ENCODE measurements at regions not wholly inside any gene's neighbourhood (a gene's known extent, or its start where the extent isn't known, plus 50 kb on each side); places are given as distances from the start of the nearest gene placed in this dataset.

DNA sequence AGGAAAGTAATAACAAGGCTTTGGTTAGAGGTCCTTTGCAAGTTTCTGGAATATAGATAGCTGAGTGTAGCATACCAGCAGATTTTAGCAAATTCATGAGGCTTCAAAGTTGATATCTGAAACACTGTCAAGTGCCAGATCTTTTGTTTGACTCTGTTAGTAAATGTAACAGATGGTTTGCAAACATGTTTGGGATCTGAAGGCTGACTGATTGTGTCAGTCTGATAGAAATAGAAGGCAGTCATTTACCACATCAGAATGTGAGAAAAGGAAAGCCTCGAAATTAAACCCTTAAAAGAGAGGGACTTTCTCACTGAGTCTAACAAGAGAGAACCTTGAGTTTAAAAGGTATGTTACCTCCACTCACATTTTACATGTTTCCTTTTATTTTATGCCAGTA lies 371.5 kb downstream of the KIF2B start:
- TF ChIP-seq, protein P1, sequence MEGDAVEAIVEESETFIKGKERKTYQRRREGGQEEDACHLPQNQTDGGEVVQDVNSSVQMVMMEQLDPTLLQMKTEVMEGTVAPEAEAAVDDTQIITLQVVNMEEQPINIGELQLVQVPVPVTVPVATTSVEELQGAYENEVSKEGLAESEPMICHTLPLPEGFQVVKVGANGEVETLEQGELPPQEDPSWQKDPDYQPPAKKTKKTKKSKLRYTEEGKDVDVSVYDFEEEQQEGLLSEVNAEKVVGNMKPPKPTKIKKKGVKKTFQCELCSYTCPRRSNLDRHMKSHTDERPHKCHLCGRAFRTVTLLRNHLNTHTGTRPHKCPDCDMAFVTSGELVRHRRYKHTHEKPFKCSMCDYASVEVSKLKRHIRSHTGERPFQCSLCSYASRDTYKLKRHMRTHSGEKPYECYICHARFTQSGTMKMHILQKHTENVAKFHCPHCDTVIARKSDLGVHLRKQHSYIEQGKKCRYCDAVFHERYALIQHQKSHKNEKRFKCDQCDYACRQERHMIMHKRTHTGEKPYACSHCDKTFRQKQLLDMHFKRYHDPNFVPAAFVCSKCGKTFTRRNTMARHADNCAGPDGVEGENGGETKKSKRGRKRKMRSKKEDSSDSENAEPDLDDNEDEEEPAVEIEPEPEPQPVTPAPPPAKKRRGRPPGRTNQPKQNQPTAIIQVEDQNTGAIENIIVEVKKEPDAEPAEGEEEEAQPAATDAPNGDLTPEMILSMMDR (IDR thresholded peaks at IDR 0.05): no peak
- no peak for TF ChIP-seq POLR2A (IDR thresholded peaks at IDR 0.05)

All from heart left ventricle (tissue), 13 donors.